ENCODE measurements at regions not wholly inside any gene's neighbourhood (a gene's known extent, or its start where the extent isn't known, plus 50 kb on each side); places are given as distances from the start of the nearest gene placed in this dataset.

- no peak for TF ChIP-seq CTCF (IDR thresholded peaks at IDR 0.05)
- no peak for TF ChIP-seq POLR2AphosphoS5 (IDR thresholded peaks at IDR 0.05)
These were observed 339.9 kb downstream of the NR2F2 start for GRCh38 chr15:96670389-96670788.
